ENCODE measurements at regions not wholly inside any gene's neighbourhood (a gene's known extent, or its start where the extent isn't known, plus 50 kb on each side); places are given as distances from the start of the nearest gene placed in this dataset.
A peak's percentile ranks its signal among the peaks of the same experiment; 100 is the strongest.
"Not testable (repeated sequence)": the region's sequence is repeated elsewhere in the genome, so short reads cannot be mapped to it uniquely, and the experiment has no call there.

GRCh38 chr12:75944097-75944904 is 87.3 kb downstream of the PHLDA1 start:
- FAIRE-seq (no peak), DNase-seq (peak in 1 of 5 donors; percentile 46)
- peaks cover 0 to 2% (median 0%) of the 10 kb centered on the region in 3 donors for H3K4me1 ChIP-seq (ENCODE audit: control insufficient read depth in 2 of 3, insufficient read depth in 2 of 3, low read depth in 1 of 3, low read length in 3 of 3)
- peak overlapping the region in 1 of 2 donors; percentile 47 for H3K27ac ChIP-seq (ENCODE audit: low read depth in 2 of 2, low read length in 2 of 2)
- H3K27me3 ChIP-seq (ENCODE audit: control insufficient read depth, insufficient read depth, low read length) = no peaks in the 10 kb centered on the region
- no peaks in the 10 kb centered on the region for H3K36me3 ChIP-seq (ENCODE audit: control insufficient read depth in 2 of 3, insufficient read depth in 3 of 3, low read length in 3 of 3)
- H3K4me3 ChIP-seq (ENCODE audit: low read length in 3 of 3) = no peak overlapping the region
- no peak for TF ChIP-seq CTCF (IDR thresholded peaks at IDR 0.05; ENCODE audit: borderline replicate concordance, extremely low read depth, insufficient read depth)
- H3K9ac ChIP-seq (ENCODE audit: low read length in 3 of 3) = no peak overlapping the region
- no peaks in the 10 kb centered on the region for H3K9me3 ChIP-seq (ENCODE audit: control insufficient read depth in 2 of 3, insufficient read depth in 1 of 3, low read length in 3 of 3)
- intact Hi-C loops (cut with DNase I) = no loop called here

- H3K4me3 ChIP-seq (ENCODE audit: low read length in 3 of 3) = no peak overlapping the region
- intact Hi-C loops (cut with DNase I) = no loop called here
- FAIRE-seq (no peak), DNase-seq (no peak)
- TF ChIP-seq CTCF (IDR thresholded peaks at IDR 0.05; ENCODE audit: borderline replicate concordance, extremely low read depth, insufficient read depth) = no peak
- no peaks in the 10 kb centered on the region for H3K9me3 ChIP-seq (ENCODE audit: control insufficient read depth in 2 of 3, insufficient read depth in 1 of 3, low read length in 3 of 3)
- no peak overlapping the region for H3K9ac ChIP-seq (ENCODE audit: low read length in 3 of 3)
- no peaks in the 10 kb centered on the region for H3K36me3 ChIP-seq (ENCODE audit: control insufficient read depth in 2 of 3, insufficient read depth in 3 of 3, low read length in 3 of 3)
- peak overlapping the region in 1 of 2 donors; percentile 47 for H3K27ac ChIP-seq (ENCODE audit: low read depth in 2 of 2, low read length in 2 of 2)
- peaks cover 0 to 2% (median 0%) of the 10 kb centered on the region in 3 donors for H3K4me1 ChIP-seq (ENCODE audit: control insufficient read depth in 2 of 3, insufficient read depth in 2 of 3, low read depth in 1 of 3, low read length in 3 of 3)
- no peaks in the 10 kb centered on the region for H3K27me3 ChIP-seq (ENCODE audit: control insufficient read depth, insufficient read depth, low read length)
Observed at GRCh38 chr12:75943730-75944096, 87.9 kb downstream of the PHLDA1 start.

GRCh38 chr12:75941661-75942060 is 89.9 kb downstream of the PHLDA1 start:
- H3K36me3 ChIP-seq (ENCODE audit: control insufficient read depth in 2 of 3, insufficient read depth in 3 of 3, low read length in 3 of 3); H3K4me3 ChIP-seq (ENCODE audit: low read length in 3 of 3); FAIRE-seq; DNase-seq; H3K9ac ChIP-seq (ENCODE audit: low read length in 3 of 3); H3K27me3 ChIP-seq (ENCODE audit: control insufficient read depth, insufficient read depth, low read length); H3K27ac ChIP-seq (ENCODE audit: low read depth in 2 of 2, low read length in 2 of 2); H3K4me1 ChIP-seq (ENCODE audit: control insufficient read depth in 2 of 3, insufficient read depth in 2 of 3, low read depth in 1 of 3, low read length in 3 of 3); intact Hi-C loops (cut with DNase I); H3K9me3 ChIP-seq (ENCODE audit: control insufficient read depth in 2 of 3, insufficient read depth in 1 of 3, low read length in 3 of 3): not testable (repeated sequence)

GRCh38 chr12:75939016-75939642 is 92.4 kb downstream of the PHLDA1 start:
- Histone ChIP-seq H3K9ac (ENCODE audit: low read length in 3 of 3) (no peak overlapping the region), H3K4me1 (ENCODE audit: control insufficient read depth in 2 of 3, insufficient read depth in 2 of 3, low read depth in 1 of 3, low read length in 3 of 3) (peaks cover 0 to 5% (median 3%) of the 10 kb centered on the region in 3 donors), H3K27ac (ENCODE audit: low read depth in 2 of 2, low read length in 2 of 2) (no peak overlapping the region), H3K27me3 (ENCODE audit: control insufficient read depth, insufficient read depth, low read length) (no peaks in the 10 kb centered on the region), H3K9me3 (ENCODE audit: control insufficient read depth in 2 of 3, insufficient read depth in 1 of 3, low read length in 3 of 3) (no peaks in the 10 kb centered on the region), H3K36me3 (ENCODE audit: control insufficient read depth in 2 of 3, insufficient read depth in 3 of 3, low read length in 3 of 3) (no peaks in the 10 kb centered on the region), H3K4me3 (ENCODE audit: low read length in 3 of 3) (no peak overlapping the region)
- no peak for DNase-seq
- TF ChIP-seq CTCF (IDR thresholded peaks at IDR 0.05; ENCODE audit: borderline replicate concordance, extremely low read depth, insufficient read depth) = no peak
- no peak for FAIRE-seq
- intact Hi-C loops (cut with DNase I) = no loop called here

All from kidney (tissue), 13 donors.